IMR-90 (cell line): ENCODE measurements at regions not wholly inside any gene's neighbourhood (a gene's known extent, or its start where the extent isn't known, plus 50 kb on each side); places are given as distances from the start of the nearest gene placed in this dataset.

Source experiments
- ATAC-seq: fragments of 200-7000 bp; cut with Tn5 transposase; 2 replicates; pipeline ENCODE4 v1.9.1; 2020; ENCODE audit warnings: low read depth, mild to moderate bottlenecking, moderate library complexity
- BruUV-seq: library from RNA; stranded (reverse); fragments of 400-500 nt; replicated peaks from 2 replicates; lab custom pipeline; 2021; lab: Mats Ljungman, UMichigan
- CTCF ChIA-PET: fragments of 300-600 bp; formaldehyde crosslinking; extraction: SDS; loops from one replicate; lab custom pipeline; 2021; ENCODE audit warnings: antibody characterized with exemption; lab: Yijun Ruan, JAX
- POLR2A ChIA-PET: fragments of 300-600 bp; sonication (Branson Sonifier 250); formaldehyde crosslinking; loops from one replicate; lab custom pipeline; 2022; ENCODE audit warnings: antibody characterized with exemption; ENCODE audit not compliant: unreplicated experiment; lab: Charles Lee
- DNase-seq: peaks from one replicate; pipeline ENCODE4 v3.0.0; 2013
- H2AFZ ChIP-seq: replicated peaks from 2 replicates; pipeline ENCODE3; 2013; ENCODE audit warnings: low read length, mild to moderate bottlenecking; ENCODE audit not compliant: poor library complexity
- H2AK5ac ChIP-seq: 2 replicates; pipeline ENCODE4 v1.6.1; 2013; ENCODE audit warnings: low read depth, low read length, inconsistent platforms
- H2AK9ac ChIP-seq: replicated peaks from 2 replicates; pipeline ENCODE3; 2013; ENCODE audit warnings: mild to moderate bottlenecking, low read depth, low read length, moderate library complexity; ENCODE audit not compliant: poor library complexity
- H2BK120ac ChIP-seq: 2 replicates; pipeline ENCODE4 v1.6.1; 2013; ENCODE audit warnings: low read depth, low read length, inconsistent platforms
- H2BK15ac ChIP-seq: 3 replicates; pipeline ENCODE4 v1.6.1; 2013; ENCODE audit warnings: low read depth, low read length, inconsistent platforms
- H2BK20ac ChIP-seq: 2 replicates; pipeline ENCODE4 v1.6.1; 2013; ENCODE audit warnings: low read depth, mild to moderate bottlenecking, inconsistent platforms, low read length, moderate library complexity
- H2BK5ac ChIP-seq: 2 replicates; pipeline ENCODE4 v1.6.1; 2013; ENCODE audit warnings: mild to moderate bottlenecking, low read depth, low read length, inconsistent platforms; ENCODE audit not compliant: poor library complexity, severe bottlenecking
- H3K14ac ChIP-seq: replicated peaks from 2 replicates; pipeline ENCODE4 v1.6.1; 2013; ENCODE audit warnings: low read depth, low read length, inconsistent platforms
- H3K18ac ChIP-seq: 2 replicates; pipeline ENCODE4 v1.6.1; 2013; ENCODE audit warnings: low read depth, low read length, control low read depth
- H3K23ac ChIP-seq: 2 replicates; pipeline ENCODE4 v1.6.1; 2013; ENCODE audit warnings: low read depth, low read length, inconsistent platforms
- H3K27ac ChIP-seq: 2 replicates; pipeline ENCODE4 v1.5.1; 2013; ENCODE audit warnings: mild to moderate bottlenecking, control low read depth, low read length; ENCODE audit not compliant: insufficient read depth
- H3K27me3 ChIP-seq: 2 replicates; pipeline ENCODE4 v1.6.1; 2013; ENCODE audit warnings: low read length; ENCODE audit not compliant: control insufficient read depth, insufficient read depth
- H3K36me3 ChIP-seq: 2 replicates; pipeline ENCODE4 v1.6.1; 2013; ENCODE audit warnings: low read length, mixed read lengths; ENCODE audit not compliant: control insufficient read depth, insufficient read depth
- H3K4ac ChIP-seq: 2 replicates; pipeline ENCODE4 v1.6.1; 2013; ENCODE audit warnings: low read depth, low read length, inconsistent platforms
- H3K4me1 ChIP-seq: 2 replicates; pipeline ENCODE4 v1.6.1; 2013; ENCODE audit warnings: low read length, mixed read lengths; ENCODE audit not compliant: control insufficient read depth, insufficient read depth
- H3K4me2 ChIP-seq: 2 replicates; pipeline ENCODE4 v1.6.1; 2013; ENCODE audit warnings: low read depth, mild to moderate bottlenecking, control low read depth, low read length, moderate library complexity
- H3K4me3 ChIP-seq: 2 replicates; pipeline ENCODE4 v1.5.1; 2013; ENCODE audit warnings: low read depth, mild to moderate bottlenecking, control low read depth, low read length, moderate library complexity; ENCODE audit not compliant: insufficient read depth
- H3K56ac ChIP-seq: 2 replicates; pipeline ENCODE4 v1.6.1; 2013; ENCODE audit warnings: low read length, inconsistent platforms; ENCODE audit not compliant: insufficient read depth; ENCODE audit errors: extremely low read depth
- H3K79me1 ChIP-seq, 2 experiments: 2 replicates each; pipeline ENCODE4 v1.6.1; 2013; ENCODE audit warnings: low read length in 2 of 2, inconsistent platforms in 1 of 2, low read depth in 1 of 2
- H3K9ac ChIP-seq: 2 replicates; pipeline ENCODE4 v1.6.1; 2013; ENCODE audit warnings: low read depth, low read length, control low read depth
- H3K9me1 ChIP-seq: 2 replicates; pipeline ENCODE4 v1.6.1; 2013; ENCODE audit warnings: low read length, inconsistent platforms; ENCODE audit not compliant: insufficient read depth
- H3K9me3 ChIP-seq: 2 replicates; pipeline ENCODE4 v1.6.1; 2013; ENCODE audit warnings: low read length; ENCODE audit not compliant: control insufficient read depth, insufficient read depth
- H4K20me1 ChIP-seq: 2 replicates; pipeline ENCODE4 v1.6.1; 2013; ENCODE audit warnings: low read length, inconsistent platforms; ENCODE audit not compliant: insufficient read depth
- H4K5ac ChIP-seq: 2 replicates; pipeline ENCODE4 v1.6.1; 2013; ENCODE audit warnings: mild to moderate bottlenecking, low read depth, low read length, control low read depth
- H4K8ac ChIP-seq, 2 experiments: 2 replicates each; pipeline ENCODE4 v1.6.1; 2013; ENCODE audit warnings: low read depth in 2 of 2, low read length in 2 of 2, control low read depth in 1 of 2, inconsistent platforms in 1 of 2
- H4K91ac ChIP-seq: 2 replicates; pipeline ENCODE4 v1.6.1; 2013; ENCODE audit warnings: low read depth, low read length, inconsistent platforms; ENCODE audit not compliant: insufficient read depth
- CEBPB ChIP-seq: IDR thresholded peaks from 2 replicates; pipeline ENCODE4 v1.6.1; 2012; ENCODE audit warnings: low read depth, low read length, improper control_type of control experiment
- FOS ChIP-seq: fragments of 150-350 bp; IDR thresholded peaks from 2 replicates; pipeline ENCODE4 v1.6.1; 2016; ENCODE audit warnings: low read depth, low read length
- MAFK ChIP-seq: IDR thresholded peaks from 2 replicates; pipeline ENCODE4 v1.6.1; 2012; ENCODE audit warnings: low read depth, low read length, improper control_type of control experiment
- MAZ ChIP-seq: IDR thresholded peaks from 2 replicates; pipeline ENCODE4 v1.6.1; 2012; ENCODE audit warnings: low read depth, mild to moderate bottlenecking, low read length, improper control_type of control experiment, moderate library complexity, borderline replicate concordance
- POLR2A ChIP-seq: IDR thresholded peaks from 2 replicates; pipeline ENCODE4 v1.6.1; 2012; ENCODE audit warnings: mild to moderate bottlenecking, low read depth, low read length
- WGBS, 2 experiments: methylation state at CpG; one replicate each; pipeline versions ENCODE4 v1.1.5 to v1.1.7; 2013; ENCODE audit warnings: missing lambda C conversion rate in 2 of 2; ENCODE audit not compliant: insufficient read length in 1 of 2; ENCODE audit errors: extremely low coverage in 2 of 2; 5-methylcytosine and 5-hydroxymethylcytosine counted together
- dilution Hi-C: fragments of 300-500 bp; cut with HindIII; formaldehyde crosslinking; loops from one replicate; pipeline ENCODE4 v1.14.3; 2018; ENCODE audit warnings: low sequenced_read_pairs; ENCODE audit not compliant: unreplicated experiment
- in situ Hi-C: fragments of 300-500 bp; cut with MboI; formaldehyde crosslinking; loops from 3 replicates; pipeline ENCODE4 v1.14.3; 2019; ENCODE audit warnings: low sequenced_read_pairs, inconsistent platforms, mixed read lengths
- intact Hi-C: fragments of 100-400 bp; cut with micrococcal nuclease; formaldehyde crosslinking; loops from 2 replicates; pipeline ENCODE4 v1.10.0; 2022

- Histone ChIP-seq H3K9ac (no peak overlapping the region), H3K9me3 (peaks cover 4% of the 10 kb centered on the region), H3K23ac (no peak overlapping the region), H2BK20ac (no peak overlapping the region), H3K4me1 (no peaks in the 10 kb centered on the region), H4K91ac (no peak overlapping the region), H3K27me3 (no peaks in the 10 kb centered on the region), H3K14ac (no peak overlapping the region), H4K5ac (no peak overlapping the region), H4K8ac (no peak overlapping the region), H2AK5ac (no peak overlapping the region), H3K27ac (no peak overlapping the region), H2BK15ac (no peak overlapping the region), H2BK120ac (no peak overlapping the region), H3K4ac (no peak overlapping the region), H3K9me1 (no peaks in the 10 kb centered on the region), H3K4me3 (no peak overlapping the region), H3K4me2 (no peak overlapping the region), H2AFZ (no peak overlapping the region), H3K36me3 (no peaks in the 10 kb centered on the region), H4K20me1 (no peaks in the 10 kb centered on the region), H3K56ac (no peak overlapping the region), H3K18ac (no peak overlapping the region), H3K79me1 (no peaks in the 10 kb centered on the region), H2AK9ac (no peak overlapping the region), H2BK5ac (no peak overlapping the region)
- in situ Hi-C loops (no loop called here), intact Hi-C loops (no loop called here), dilution Hi-C loops (no loop called here)
- ATAC-seq, result no peak
- TF ChIP-seq CEBPB (no peak), MAFK (no peak), FOS (no peak), MAZ (no peak), POLR2A (no peak)
- POLR2A ChIA-PET, result no interaction called here
- no TSS peak for BruUV-seq
- CTCF ChIA-PET, result no interaction called here
- DNase-seq, result no peak
- WGBS, 2 experiments, result 20% methylated on average over 2 of the region's 4 CpGs; no CpG with 5 or more reads in 1 of the 2 experiments
Observed at GRCh38 chr12:39071611-39072010, 166.2 kb upstream of the CPNE8 start.
